ENCODE measurements at regions not wholly inside any gene's neighbourhood (a gene's known extent, or its start where the extent isn't known, plus 50 kb on each side); places are given as distances from the start of the nearest gene placed in this dataset.

- TF ChIP-seq, protein P1, sequence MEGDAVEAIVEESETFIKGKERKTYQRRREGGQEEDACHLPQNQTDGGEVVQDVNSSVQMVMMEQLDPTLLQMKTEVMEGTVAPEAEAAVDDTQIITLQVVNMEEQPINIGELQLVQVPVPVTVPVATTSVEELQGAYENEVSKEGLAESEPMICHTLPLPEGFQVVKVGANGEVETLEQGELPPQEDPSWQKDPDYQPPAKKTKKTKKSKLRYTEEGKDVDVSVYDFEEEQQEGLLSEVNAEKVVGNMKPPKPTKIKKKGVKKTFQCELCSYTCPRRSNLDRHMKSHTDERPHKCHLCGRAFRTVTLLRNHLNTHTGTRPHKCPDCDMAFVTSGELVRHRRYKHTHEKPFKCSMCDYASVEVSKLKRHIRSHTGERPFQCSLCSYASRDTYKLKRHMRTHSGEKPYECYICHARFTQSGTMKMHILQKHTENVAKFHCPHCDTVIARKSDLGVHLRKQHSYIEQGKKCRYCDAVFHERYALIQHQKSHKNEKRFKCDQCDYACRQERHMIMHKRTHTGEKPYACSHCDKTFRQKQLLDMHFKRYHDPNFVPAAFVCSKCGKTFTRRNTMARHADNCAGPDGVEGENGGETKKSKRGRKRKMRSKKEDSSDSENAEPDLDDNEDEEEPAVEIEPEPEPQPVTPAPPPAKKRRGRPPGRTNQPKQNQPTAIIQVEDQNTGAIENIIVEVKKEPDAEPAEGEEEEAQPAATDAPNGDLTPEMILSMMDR (conservative IDR thresholded peaks at IDR 0.05; ENCODE audit: low read length): no peak
- TF ChIP-seq EZH2phosphoT487 (IDR thresholded peaks at IDR 0.05; ENCODE audit: borderline replicate concordance, low read depth, low read length): no peak
Observed at GRCh38 chr10:120749856-120750566, 101.2 kb upstream of the WDR11 start.

Measured in OCI-LY7 (cell line).